Smooth muscle cell (in vitro differentiated cells): ENCODE measurements at regions not wholly inside any gene's neighbourhood (a gene's known extent, or its start where the extent isn't known, plus 50 kb on each side); places are given as distances from the start of the nearest gene placed in this dataset.

Experiments used
- DNase-seq: peaks from one replicate; lab custom pipeline; 2025; ENCODE audit not compliant: unreplicated experiment; lab: John Stamatoyannopoulos, UW
- H2AFZ ChIP-seq: fragments of 200-600 bp; sonication (generic); 2 replicates; pipeline ENCODE4 v1.6.0; 2016; ENCODE audit warnings: antibody characterized with exemption, low read depth, mild to moderate bottlenecking
- H3F3A ChIP-seq: fragments of 200-600 bp; sonication (generic); 2 replicates; pipeline ENCODE4 v1.6.0; 2017; ENCODE audit warnings: antibody characterized with exemption, low read depth
- H3K27ac ChIP-seq: fragments of 200-600 bp; sonication (generic); 2 replicates; pipeline ENCODE4 v1.5.1; 2016; ENCODE audit warnings: low read depth, mild to moderate bottlenecking
- H3K27me3 ChIP-seq: fragments of 200-600 bp; sonication (generic); 2 replicates; pipeline ENCODE4 v1.6.1; 2016; ENCODE audit warnings: low read depth, mild to moderate bottlenecking
- H3K36me3 ChIP-seq: fragments of 200-600 bp; sonication (generic); 2 replicates; pipeline ENCODE4 v1.5.1; 2016; ENCODE audit warnings: low read depth
- H3K4me1 ChIP-seq: fragments of 200-600 bp; sonication (generic); 2 replicates; pipeline ENCODE4 v1.5.1; 2016; ENCODE audit warnings: low read depth
- H3K4me2 ChIP-seq: fragments of 200-600 bp; sonication (generic); 2 replicates; pipeline ENCODE4 v1.6.0; 2016; ENCODE audit warnings: mild to moderate bottlenecking
- H3K4me3 ChIP-seq: fragments of 200-600 bp; sonication (generic); 2 replicates; pipeline ENCODE4 v1.5.1; 2016; ENCODE audit warnings: mild to moderate bottlenecking
- H3K79me2 ChIP-seq: fragments of 200-600 bp; sonication (generic); 2 replicates; pipeline ENCODE4 v1.6.0; 2016; ENCODE audit warnings: low read depth, mild to moderate bottlenecking
- H3K9ac ChIP-seq: fragments of 200-600 bp; sonication (generic); 2 replicates; pipeline ENCODE4 v1.6.0; 2016; ENCODE audit warnings: low read depth
- H3K9me3 ChIP-seq: fragments of 200-600 bp; sonication (generic); replicated peaks from 2 replicates; pipeline ENCODE4 v1.5.1; 2016; ENCODE audit warnings: low read depth
- H4K20me1 ChIP-seq: fragments of 200-600 bp; sonication (generic); 2 replicates; pipeline ENCODE4 v1.6.0; 2016; ENCODE audit warnings: low read depth
- WGBS: methylation state at CpG from one replicate; pipeline ENCODE4 v1.1.7; 2016; ENCODE audit warnings: low lambda C conversion rate; 5-methylcytosine and 5-hydroxymethylcytosine counted together
- TF ChIP-seq, protein P1 (sequence below): fragments of 200-600 bp; sonication (generic); IDR thresholded peaks from 2 replicates; pipeline ENCODE4 v1.5.1; 2017; ENCODE audit warnings: borderline replicate concordance, mild to moderate bottlenecking, antibody characterized with exemption; ENCODE audit not compliant: insufficient read depth, poor library complexity, severe bottlenecking

DNA sequence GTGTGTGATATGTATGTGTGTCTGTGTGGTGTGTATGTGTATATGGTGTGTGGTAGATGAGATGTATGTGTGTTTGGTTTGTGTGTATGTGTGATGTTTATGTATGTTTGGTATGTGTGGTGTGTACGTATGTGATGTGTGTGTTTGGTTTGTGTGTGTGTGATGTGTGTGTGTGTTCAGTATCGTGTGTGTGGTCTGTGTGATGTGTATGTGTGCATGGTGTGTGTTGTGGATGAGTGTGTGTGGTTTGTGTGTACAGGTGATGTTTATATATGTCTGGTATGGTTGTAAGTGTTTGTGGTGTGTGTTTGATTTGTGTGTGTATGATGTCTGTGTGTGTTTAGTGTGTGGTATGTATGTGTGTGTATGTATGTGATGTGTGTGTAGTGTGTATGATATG lies 199.4 kb downstream of the SUDS3 start:
- 85% methylated on average over 2 of the region's 2 CpGs for WGBS
- TF ChIP-seq, protein P1, sequence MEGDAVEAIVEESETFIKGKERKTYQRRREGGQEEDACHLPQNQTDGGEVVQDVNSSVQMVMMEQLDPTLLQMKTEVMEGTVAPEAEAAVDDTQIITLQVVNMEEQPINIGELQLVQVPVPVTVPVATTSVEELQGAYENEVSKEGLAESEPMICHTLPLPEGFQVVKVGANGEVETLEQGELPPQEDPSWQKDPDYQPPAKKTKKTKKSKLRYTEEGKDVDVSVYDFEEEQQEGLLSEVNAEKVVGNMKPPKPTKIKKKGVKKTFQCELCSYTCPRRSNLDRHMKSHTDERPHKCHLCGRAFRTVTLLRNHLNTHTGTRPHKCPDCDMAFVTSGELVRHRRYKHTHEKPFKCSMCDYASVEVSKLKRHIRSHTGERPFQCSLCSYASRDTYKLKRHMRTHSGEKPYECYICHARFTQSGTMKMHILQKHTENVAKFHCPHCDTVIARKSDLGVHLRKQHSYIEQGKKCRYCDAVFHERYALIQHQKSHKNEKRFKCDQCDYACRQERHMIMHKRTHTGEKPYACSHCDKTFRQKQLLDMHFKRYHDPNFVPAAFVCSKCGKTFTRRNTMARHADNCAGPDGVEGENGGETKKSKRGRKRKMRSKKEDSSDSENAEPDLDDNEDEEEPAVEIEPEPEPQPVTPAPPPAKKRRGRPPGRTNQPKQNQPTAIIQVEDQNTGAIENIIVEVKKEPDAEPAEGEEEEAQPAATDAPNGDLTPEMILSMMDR = no peak
- Histone ChIP-seq H3K27me3 (no peaks in the 10 kb centered on the region), H3K4me2 (no peak overlapping the region), H3K4me1 (no peaks in the 10 kb centered on the region), H3K36me3 (no peaks in the 10 kb centered on the region), H3K4me3 (no peak overlapping the region), H3K9me3 (no peaks in the 10 kb centered on the region), H3F3A (no peaks in the 10 kb centered on the region), H2AFZ (no peak overlapping the region), H3K9ac (no peak overlapping the region), H3K27ac (no peak overlapping the region), H3K79me2 (no peaks in the 10 kb centered on the region), H4K20me1 (no peaks in the 10 kb centered on the region)
- DNase-seq = no peak

DNA sequence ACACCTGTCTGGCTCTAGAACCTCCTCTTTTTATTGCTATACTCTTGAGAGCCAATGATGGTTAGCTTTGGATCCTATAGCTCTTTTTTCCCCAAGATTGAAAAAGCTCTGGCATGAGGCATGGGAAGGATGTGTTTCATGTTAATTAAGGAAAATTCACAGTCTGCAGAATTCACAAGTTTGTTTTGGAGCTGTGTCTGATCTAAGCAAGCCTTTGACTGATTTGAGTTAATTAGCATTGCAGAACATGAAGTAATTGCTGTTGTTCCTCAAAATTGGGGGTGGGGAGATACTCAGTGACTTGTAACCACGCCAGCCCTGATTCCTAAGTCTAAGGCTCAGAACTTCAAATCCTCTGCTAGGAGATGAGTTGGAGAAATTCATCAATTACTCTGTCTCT lies 205.0 kb downstream of the SUDS3 start:
- TF ChIP-seq, protein P1 = no peak
- DNase-seq = no peak
- Histone ChIP-seq H3K27ac (no peak overlapping the region), H3K4me1 (no peaks in the 10 kb centered on the region), H3K9ac (no peak overlapping the region), H3K4me2 (no peak overlapping the region), H4K20me1 (no peaks in the 10 kb centered on the region), H3F3A (no peaks in the 10 kb centered on the region), H3K27me3 (no peaks in the 10 kb centered on the region), H3K79me2 (no peaks in the 10 kb centered on the region), H2AFZ (no peak overlapping the region), H3K36me3 (no peaks in the 10 kb centered on the region), H3K9me3 (no peaks in the 10 kb centered on the region), H3K4me3 (no peak overlapping the region)
- 85% methylated on average over 1 of the region's 1 CpG for WGBS

DNA sequence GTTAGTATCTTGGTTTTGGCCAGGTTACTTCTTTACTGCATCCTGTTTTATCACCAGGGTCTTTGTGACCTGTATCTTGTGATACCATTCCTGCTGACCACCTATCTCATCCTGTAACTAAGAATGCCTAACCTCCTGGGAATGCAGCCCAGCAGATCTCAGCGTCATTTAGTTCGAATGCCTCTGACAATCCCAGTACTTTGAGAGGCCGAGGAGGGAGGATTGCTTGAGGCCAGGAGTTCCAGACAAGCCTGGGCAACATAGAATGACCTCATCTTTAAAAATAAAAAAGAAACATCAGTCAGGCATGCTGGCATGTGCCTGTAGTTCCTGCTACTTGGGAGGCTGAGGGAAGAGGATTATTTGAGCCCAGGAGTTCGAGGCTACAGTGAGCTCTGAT lies 206.5 kb downstream of the SUDS3 start:
- Histone ChIP-seq H3K4me2 (no peak overlapping the region), H2AFZ (no peak overlapping the region), H3K9ac (no peak overlapping the region), H3F3A (no peaks in the 10 kb centered on the region), H3K4me1 (no peaks in the 10 kb centered on the region), H3K36me3 (no peaks in the 10 kb centered on the region), H3K79me2 (no peaks in the 10 kb centered on the region), H3K27ac (no peak overlapping the region), H4K20me1 (no peaks in the 10 kb centered on the region), H3K9me3 (no peaks in the 10 kb centered on the region), H3K27me3 (no peaks in the 10 kb centered on the region), H3K4me3 (no peak overlapping the region)
- WGBS = 68% methylated on average over 4 of the region's 4 CpGs
- no peak for DNase-seq
- TF ChIP-seq, protein P1 = no peak

DNA sequence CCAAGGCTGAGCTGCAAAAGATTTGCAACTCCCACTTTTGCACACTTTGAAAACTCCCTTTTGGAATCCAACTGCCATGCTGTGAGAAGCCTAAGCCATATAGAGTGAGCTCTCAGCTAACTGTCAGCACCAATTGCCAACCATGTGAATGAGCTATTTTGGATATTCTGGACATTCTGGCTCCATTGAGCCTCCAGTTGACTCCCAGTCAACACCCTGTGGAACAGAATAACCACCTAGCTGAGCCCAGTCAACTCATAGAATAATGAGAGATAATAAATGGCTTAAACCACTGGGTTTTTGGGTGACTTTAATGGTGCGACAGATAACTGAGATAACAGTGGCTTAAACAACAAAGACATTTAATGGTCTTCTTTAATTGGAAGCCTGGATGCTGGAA lies 210.1 kb downstream of the SUDS3 start:
- 100% methylated on average over 1 of the region's 1 CpG for WGBS
- no peak for DNase-seq

More for the DNA sequence above, 210.1 kb downstream of the SUDS3 start:
- Histone ChIP-seq H3K27ac (no peak overlapping the region), H3K4me2 (no peak overlapping the region), H3F3A (no peaks in the 10 kb centered on the region), H3K4me3 (no peak overlapping the region), H3K9ac (no peak overlapping the region), H3K4me1 (no peaks in the 10 kb centered on the region), H3K79me2 (no peaks in the 10 kb centered on the region), H4K20me1 (no peaks in the 10 kb centered on the region), H3K36me3 (no peaks in the 10 kb centered on the region), H2AFZ (no peak overlapping the region), H3K27me3 (no peaks in the 10 kb centered on the region), H3K9me3 (no peaks in the 10 kb centered on the region)
- TF ChIP-seq, protein P1 = no peak
